ENCODE measurements at regions not wholly inside any gene's neighbourhood (a gene's known extent, or its start where the extent isn't known, plus 50 kb on each side); places are given as distances from the start of the nearest gene placed in this dataset.

DNA sequence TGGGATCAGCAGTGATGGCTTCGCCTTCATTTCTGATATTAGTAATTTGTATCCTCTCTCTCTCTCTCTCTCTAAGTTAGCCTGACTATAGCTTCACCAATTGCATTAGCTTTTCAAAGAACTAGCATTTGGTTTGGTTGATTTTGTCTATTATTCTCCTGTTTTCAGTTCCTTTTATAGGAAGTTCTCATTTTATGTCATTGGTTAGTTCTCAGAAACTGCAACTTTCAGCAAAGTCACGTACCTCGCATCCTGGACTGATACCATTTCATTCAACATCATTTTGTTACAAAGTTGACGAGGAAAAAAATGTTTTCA, 450.8 kb downstream of the EIPR1 start:
- no peak for DNase-seq

DNA sequence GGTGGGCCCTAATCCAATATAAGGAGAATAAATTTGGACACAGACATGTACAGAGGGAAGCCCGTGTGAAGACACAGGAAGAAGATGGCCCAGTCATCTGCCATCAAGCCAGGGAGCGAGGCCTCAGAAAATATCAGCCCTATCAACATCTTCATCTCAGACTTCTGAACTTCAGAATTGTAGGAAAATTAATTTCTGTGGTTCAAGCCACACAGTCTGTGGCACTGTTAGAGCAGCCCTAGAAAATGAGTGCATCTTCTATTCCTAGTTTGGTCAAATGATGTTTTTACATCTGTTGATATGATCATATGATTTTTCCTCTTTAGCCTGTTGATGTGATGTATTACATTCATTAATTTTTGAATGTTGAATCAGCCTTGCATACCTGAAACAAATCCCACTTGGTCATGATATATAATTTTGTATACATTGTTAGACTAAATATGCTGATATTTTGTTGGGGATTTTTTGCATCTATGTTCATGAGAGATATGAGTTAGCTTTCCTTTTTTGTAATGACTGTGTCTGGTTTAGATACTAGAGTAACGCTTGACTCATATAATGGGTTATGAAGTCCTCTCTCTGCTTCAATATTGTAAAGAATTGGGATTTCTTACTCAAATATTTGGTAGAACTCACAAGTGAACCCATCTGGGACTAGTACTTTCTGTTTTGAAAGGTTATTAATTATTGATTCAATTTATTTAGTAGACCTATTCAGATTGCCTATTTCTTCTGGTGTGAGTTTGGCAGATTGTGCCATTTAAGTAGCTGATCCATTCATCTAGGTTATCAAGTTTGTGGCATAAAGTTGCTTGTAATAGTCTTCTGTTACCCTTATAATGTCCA, 451.4 kb downstream of the EIPR1 start:
- no peak for DNase-seq

DNA sequence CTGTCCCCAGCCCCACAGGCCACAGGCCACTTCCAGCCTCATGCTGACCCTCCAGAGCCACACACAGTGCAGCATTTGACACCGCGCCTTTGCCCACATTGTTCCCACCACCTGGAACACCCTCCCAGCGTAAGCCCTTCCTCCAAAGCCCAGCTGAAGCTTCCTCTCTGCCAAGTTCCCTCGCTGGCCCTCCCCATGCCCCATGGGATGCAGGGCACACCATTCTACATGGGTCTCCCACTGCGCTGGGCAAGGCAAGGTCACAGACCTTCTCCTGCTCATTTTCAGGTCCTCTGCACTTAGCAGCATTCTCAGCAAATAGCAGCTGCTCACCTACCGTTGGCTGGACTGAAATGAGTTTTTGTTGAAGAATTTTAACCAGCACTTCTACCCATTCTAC, 455.5 kb downstream of the EIPR1 start:
- no peak for DNase-seq

DNA sequence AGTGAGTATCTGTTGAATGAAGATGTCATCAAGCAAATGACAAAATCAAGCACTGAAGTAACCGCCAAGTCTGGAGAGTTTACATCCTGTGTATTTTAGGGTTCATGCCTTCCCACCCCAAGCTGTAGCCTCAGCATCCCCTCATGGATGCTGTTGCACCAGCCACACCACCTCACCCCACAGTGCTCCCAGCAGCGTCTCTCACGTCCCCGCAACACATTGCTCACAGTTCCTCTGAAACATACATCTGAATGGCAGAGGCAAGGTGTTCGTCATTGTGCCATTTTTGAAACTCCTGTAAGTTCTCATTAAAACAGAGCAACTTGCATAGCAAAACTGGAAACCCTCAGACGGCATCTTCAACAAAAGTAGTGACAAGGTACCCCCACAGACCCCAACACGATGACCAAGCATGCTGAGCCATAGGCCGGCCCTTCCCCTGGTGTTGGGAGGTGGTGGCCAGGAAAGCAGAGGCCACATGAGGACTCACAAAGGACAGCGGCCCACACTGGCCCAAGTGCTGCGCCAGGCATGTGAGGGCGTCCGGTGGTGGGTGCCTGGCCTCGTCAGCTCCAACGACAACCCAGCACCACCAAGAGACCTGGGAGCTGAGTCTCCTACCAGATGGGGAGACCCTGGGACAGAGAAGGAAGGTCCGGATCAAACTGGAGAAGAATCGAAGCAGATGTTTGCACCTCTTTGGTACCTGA, 456.5 kb downstream of the EIPR1 start:
- no peak for DNase-seq

DNA sequence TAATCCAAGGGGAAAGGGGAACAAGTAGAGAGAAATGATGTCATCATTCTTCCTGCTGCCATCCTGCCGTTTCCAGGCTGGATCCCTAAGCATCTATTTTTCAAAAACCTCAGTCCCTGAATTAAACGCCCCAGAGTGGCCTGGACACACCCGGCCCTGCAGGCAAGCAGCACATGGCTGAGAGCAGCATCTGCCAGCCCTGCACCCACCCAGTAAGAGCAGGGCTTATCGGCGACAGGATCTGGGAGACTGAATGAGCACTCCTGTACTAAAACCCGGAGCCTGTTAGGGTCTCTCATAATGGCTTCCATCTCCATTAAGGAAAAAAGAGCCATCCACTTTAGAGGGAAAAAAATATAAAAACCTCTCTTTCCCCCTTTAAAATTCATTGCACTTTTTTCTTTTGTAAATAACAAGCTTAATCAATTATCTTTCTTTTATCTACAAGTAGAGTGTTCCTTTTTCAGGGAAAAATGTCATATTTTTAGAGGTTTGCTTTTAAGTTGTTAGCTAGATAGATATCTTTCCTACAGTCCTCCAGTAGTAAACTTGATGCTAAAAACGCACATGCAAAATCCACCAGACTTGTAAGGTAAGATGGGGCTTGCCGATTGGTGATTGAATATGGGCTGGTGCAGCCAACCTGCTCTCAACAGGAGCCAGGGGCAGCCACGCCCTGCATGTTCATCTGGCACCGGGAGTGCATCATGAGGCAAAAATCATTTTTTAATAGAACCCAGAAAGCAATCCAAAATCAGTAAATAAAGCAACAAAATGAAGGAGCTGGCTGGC, 457.8 kb downstream of the EIPR1 start:
- no peak for DNase-seq

DNA sequence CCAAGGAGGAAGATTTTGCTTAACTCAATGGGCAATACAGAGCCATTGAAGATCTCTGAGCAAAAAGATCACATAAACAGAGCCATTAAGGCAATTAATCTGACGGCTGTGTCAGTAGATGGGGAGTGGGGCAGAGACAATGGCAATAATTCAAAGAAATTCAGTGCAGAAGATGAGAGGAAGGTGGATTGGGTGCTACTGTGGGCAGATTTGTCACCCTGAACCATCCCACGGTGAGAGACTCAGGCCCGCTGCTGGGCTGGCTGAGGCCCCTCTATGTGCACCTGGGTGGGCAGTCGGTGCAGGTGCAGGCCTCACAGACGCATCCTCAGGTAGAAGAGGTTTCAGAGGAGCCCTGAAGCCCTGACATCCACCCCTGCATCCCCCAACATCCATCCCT, 458.6 kb downstream of the EIPR1 start:
- no peak for DNase-seq

DNA sequence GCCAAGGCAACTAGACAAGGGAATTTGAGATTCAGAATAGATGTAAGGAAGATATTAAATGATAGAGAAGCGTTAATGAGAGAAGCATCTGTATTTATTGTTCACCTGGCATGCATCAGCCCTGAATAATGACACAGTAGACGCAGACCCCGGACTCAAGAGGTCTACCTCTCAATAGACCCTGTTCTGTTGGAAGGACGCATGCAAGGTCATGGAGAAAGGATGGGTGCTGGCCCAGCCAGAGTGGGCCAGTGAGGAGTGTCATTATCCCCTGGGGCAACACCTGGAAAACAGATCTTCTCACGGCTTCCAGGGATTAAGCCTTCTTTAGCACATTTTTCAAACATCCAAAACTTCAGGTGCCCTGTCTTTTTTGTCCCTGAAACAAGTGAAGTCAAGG, 461.0 kb downstream of the EIPR1 start:
- no peak for DNase-seq

DNA sequence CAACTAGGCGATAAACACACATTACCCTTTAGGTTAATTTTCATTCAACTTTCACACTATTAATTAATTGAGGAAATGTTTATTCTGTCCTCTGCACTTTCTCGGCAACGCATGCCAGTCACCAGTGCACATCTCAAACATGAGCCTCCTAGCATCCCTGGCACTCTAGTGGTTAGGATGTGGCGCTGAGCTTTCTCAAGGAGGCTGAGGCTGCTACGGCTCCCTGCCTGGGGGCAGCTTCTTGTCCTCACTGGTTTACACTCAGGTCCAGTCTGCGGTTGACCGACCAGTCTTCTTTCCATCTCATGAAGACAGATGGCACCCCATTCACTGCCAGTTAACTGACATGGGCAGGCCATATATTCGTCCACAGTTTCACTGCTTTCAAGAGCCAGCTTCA, 463.4 kb downstream of the EIPR1 start:
- DNase-seq, result no peak

DNA sequence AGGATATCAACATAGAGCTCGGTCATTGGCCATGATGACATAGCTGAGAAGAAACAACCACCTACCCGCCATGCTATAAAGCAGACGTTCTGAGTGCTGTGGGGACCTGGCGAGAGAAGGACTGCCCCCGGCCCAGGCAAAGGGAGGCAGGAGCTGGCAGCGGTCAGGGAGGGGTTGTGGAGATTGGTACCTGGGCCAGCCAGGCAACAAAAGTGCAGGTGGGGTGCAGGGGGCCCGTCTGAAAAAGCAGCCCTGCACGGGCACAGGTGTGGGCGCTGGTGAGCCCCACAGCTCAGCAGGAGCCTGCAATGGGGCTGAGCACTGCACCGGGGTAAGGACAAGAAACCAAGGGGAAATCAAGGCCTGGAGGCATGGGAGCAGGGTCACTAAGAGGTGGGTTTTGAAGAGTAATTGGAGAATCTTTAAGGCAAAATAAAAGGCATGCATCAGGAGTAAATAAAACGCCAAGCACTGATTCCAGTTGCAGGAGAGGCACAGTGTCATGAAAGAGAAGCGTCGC, 464.0 kb downstream of the EIPR1 start:
- DNase-seq, result no peak

DNA sequence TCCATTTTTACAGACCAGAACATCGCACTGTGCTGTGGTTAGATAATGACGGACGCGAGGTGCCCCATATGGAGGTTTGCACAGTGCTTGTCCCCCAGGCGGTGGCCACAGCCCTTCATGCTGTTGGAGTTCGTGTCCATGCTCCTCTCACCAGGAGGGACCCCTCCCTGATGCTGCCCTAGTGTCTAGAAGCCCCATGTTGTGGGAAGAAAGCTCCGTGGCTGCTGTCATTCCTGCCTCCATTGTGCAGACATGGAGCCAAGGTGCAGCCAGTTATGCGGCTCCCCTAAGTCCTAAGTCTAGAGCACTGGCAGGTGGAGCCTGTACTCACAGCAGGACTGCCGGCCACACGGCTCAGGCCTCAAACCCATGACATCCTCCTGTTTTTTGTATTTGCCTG, 464.9 kb downstream of the EIPR1 start:
- no peak for DNase-seq

DNA sequence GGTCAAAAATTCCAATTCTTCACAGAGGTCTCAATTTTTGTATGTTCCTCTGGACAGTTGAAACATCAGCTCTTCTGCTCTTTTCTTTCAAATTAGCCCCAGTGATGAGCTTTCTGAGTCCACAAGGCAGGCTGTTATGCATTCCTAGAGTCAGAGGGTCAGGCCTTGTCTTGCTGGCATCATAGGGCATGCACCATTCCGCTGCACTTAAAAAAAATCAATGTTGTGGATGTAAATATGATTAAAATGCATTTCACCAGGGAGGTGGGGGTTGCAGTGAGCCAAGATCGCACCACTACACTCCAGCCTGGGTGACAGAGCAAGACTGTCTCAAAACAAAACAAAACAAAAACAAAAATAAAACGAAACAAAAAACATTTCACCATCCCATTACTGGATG, 465.3 kb downstream of the EIPR1 start:
- no peak for DNase-seq

DNA sequence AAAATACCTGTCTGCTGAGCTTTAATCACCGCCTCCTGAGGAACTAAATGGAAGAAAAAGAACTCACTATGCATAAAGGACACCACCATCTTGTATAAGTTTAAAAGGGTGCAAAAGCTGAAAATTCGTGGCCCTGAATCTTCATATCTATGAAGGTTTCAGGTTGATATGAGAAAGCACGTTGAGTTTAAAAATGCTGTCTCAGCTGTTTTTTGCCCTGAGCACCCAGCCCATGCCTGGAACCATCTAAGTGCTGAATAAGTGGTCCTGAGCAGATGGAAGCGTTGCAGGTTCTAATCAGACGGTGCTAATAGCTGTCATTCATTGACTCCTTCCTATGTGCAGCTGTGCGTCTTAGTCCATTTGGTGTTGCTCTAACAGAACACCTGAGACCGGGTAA, 467.4 kb downstream of the EIPR1 start:
- no peak for DNase-seq

DNA sequence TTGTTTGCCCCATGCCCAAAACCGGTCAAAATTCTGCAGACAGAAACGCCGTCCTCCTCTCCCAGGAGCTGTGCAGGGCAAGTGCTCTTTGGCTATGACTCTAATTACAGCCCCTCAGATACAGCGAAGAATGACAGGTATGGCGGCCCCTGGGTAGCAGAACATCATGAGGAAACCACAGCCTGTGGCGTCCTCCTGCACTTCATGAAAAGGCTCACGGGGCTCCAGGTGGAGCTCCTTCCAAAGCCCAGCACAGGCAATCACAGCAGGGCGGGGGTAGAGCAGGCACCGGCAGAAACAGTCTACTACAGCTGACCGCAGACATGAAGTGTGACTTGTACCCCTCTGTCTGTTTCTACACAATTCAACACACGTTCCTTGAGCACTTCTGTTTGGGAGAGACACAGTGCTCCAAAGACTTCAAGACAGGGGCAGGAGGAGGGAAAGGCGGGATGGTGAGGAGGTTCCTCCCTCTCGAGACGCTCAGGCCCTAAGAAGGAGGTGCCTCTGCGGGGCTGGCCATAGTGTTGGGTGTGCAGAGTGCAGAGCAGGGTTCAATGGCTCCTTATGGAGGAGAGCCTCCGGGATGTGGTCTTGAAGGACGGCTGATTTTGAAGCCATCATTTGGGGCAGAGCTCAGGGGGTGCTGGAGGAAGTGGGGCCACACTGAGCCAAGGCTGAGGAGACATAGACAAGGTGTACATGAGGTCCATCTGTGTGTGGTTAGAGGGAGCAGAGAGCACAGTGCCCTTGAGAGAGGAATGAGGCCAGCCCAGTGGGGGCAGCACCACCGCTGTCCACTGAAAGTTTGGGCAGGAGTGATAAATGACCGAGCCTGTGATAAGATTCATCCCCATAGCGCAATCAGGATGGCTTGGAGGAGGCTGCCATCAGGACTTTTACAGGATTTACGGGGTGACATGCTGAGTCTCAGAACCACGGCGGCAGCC, 468.3 kb downstream of the EIPR1 start:
- no peak for DNase-seq

DNA sequence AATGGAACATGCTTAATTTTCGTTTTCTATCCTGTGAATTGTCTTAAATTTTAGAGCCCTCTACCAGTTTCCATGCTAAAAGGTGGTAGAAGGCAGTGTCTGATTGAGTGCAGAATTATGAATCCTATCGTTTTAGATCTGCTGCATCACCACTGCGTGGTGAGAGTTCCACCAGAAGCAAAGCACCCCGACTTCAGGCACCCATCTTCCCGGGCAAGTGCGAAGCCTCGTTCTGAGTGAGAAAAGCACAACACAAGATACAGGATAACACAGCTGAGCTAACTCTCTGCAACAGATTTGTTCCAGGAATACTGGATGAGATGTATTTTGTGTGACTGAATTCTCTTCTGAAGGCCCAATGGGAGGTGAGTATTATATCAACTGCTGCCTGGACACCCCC, 471.5 kb downstream of the EIPR1 start:
- DNase-seq, result no peak

DNA sequence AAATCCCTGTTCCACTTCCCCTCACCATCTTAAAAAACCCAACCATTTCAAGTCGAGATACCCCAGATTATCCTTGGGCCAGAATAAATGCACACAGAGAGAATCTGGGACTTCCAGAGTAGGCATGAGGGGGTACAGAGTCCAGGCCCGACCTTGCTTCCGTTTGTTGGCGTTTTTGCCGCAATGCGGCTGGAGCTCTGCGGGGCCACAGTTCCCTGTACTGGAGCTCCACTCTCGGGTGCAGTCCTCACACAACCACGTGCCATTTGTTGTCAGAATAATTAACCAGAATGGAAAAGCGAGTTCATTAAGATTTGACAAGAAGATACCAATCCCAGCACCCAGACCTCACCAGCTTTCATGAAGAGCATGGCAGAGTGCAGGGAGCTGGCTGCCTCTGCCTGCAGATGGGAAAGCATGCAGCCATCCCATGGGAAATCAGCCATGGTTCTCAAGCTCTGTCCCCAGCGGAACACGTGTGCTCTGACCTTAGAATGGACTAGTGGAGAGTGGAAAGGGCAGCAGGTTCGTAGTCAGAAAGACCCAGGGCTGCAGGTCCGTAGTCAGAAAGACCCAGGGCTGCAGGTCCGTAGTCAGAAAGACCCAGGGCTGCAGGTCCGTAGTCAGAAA, 472.8 kb downstream of the EIPR1 start:
- DNase-seq, result no peak

DNA sequence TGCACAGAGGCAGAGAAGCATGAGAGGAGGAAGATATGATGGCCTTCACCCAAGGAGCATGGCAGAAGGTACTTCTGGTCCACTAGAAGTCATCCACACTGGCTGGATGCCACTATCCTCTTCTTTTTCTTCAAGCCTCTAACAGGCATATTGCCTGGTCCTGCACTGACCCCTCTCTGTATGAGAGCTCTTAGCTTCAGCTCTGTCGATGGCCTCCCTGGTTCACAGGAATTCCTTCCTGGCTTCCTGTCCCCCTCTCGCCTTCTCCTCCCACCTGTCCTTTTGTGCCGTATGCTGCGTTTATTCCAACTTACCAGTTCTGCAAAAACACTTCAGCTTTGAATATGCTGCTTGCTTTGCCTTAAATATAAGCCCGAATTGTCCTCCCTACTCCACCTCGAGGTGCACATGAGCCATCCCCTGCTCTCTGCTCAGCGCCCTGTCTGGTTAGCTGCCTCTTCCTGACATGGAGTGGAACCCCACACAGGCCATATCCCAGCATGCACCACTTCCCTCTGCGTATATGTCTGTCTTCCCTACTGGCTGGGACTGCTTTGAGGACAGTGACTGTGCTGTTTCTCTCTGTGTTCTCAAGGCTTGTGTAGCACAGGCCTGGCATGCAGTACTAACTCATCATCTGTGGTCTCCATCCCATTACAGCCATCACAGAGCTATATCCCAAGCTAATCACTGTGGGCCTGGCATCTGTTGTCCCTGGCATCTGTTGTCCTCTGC, 474.9 kb downstream of the EIPR1 start:
- DNase-seq, result no peak

DNA sequence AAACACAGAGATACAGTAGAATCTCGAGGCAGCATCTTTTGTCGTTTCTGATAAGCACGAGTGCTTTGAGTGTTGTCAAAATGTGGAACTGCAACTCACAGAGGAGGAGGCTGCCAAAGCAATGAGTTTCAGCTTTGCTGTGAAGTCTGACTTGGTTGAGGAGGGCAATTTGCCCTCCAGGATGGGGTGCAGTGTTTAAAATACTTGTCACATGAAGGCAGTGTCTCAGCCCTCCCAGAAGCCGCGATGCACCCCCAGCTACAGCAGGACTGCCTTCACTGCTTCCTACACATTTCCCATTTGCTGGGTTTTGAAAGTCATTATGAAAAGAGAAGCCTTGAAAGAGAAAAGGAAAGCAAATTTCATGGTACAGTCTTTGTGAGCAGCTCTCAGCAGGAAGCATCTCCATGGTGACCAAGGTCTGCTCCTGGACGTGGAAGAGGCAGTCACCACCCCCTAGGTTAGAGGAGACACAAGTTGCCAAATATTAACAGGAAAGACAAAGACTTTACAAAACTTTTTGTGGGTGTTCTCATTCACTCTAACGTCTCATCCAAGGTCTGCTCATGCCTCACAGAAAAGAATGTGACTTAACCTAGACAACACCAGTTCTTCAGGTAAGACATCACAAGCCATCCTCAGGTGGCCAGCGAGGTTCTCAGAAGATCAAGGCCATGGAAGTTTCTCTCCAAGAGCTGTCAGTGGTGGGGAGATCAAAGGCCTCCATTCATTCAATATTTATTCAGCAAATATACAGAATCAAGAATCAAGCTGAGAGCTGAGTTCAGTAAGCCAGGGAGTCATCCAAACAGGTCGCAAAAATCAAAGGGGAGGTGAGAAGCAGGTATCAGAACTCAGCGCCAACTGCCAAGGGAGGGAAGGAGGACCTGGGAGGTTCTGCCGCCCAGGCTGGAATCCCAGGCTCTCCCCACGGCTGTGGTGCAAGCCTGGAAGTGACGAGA, 476.0 kb downstream of the EIPR1 start:
- no peak for DNase-seq

DNA sequence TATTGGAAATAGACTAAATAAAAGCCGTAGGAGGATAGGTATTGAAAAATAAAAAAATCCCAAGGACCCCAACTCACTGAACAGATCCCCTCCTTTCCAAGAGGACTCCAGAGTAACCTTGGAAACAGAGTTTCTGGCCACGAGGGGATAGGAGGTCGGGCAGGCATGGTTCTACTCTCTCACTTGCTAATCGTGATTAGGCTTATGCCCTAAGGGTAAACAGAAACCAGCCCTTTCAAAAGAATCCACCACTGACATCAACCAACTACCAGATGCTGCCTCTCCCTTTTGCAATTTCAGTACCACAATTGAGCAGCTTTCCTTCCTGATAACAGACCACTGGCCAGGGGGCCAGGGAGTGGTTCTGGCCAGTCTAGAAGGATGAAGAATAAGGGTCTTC, 477.8 kb downstream of the EIPR1 start:
- no peak for DNase-seq

DNA sequence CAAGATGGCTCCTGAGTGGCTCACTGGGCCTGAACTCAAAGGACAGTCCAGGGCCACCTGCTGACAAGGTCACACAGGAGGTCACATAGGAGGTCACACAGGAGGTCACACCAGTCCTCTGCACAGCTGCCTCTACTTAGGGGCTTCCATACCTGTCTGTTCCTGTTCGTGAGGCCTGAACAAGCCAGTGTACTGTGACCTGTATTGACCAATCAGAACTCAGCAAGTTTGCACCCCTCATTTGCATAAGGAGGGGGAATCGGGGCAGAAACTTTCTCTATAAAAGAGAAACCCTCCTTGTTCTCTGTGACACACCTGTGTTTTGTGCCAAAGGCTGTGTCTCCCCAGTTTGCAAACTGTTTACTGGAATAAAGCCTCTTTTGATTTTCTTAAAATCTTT, 478.9 kb downstream of the EIPR1 start:
- DNase-seq, result no peak
